GM23338 (cell line): ENCODE measurements at regions not wholly inside any gene's neighbourhood (a gene's known extent, or its start where the extent isn't known, plus 50 kb on each side); places are given as distances from the start of the nearest gene placed in this dataset.

ENCODE experiments used
- ATAC-seq: fragments of 200-7000 bp; cut with Tn5 transposase; 3 replicates; pipeline ENCODE4 v1.9.1; 2020
- DNase-seq: peaks from one replicate; pipeline ENCODE4 v3.0.0-alpha.2; 2015; ENCODE audit warnings: low spot score
- H2AFZ ChIP-seq: fragments of 200-600 bp; sonication (generic); 2 replicates; pipeline ENCODE4 v1.8.0; 2016; ENCODE audit warnings: antibody characterized with exemption, mild to moderate bottlenecking, moderate library complexity
- H3F3A ChIP-seq: fragments of 200-600 bp; sonication (generic); replicated peaks from 2 replicates; pipeline ENCODE4 v1.8.0; 2017; ENCODE audit warnings: antibody characterized with exemption, mixed run types, low read depth
- H3K27ac ChIP-seq: fragments of 200-600 bp; sonication (generic); 2 replicates; pipeline ENCODE4 v1.6.1; 2016; ENCODE audit warnings: low read depth
- H3K27me3 ChIP-seq: fragments of 200-600 bp; sonication (generic); 2 replicates; pipeline ENCODE4 v1.8.0; 2016; ENCODE audit warnings: mild to moderate bottlenecking, mixed run types, moderate library complexity; ENCODE audit not compliant: insufficient read depth
- H3K36me3 ChIP-seq: fragments of 200-600 bp; sonication (generic); 2 replicates; pipeline ENCODE4 v1.8.0; 2016; ENCODE audit warnings: mild to moderate bottlenecking; ENCODE audit not compliant: insufficient read depth
- H3K4me1 ChIP-seq: fragments of 200-600 bp; sonication (generic); 2 replicates; pipeline ENCODE4 v1.8.0; 2016; ENCODE audit warnings: mild to moderate bottlenecking, moderate library complexity; ENCODE audit not compliant: insufficient read depth
- H3K4me2 ChIP-seq: fragments of 200-600 bp; sonication (generic); 2 replicates; pipeline ENCODE4 v1.7.1; 2017; ENCODE audit warnings: mixed run types
- H3K4me3 ChIP-seq: fragments of 200-600 bp; sonication (generic); 2 replicates; pipeline ENCODE4 v1.6.1; 2016; ENCODE audit warnings: mixed run types
- H3K79me2 ChIP-seq: fragments of 200-600 bp; sonication (generic); replicated peaks from 2 replicates; pipeline ENCODE4 v1.8.0; 2017; ENCODE audit warnings: mild to moderate bottlenecking; ENCODE audit not compliant: insufficient read depth
- H3K9me2 ChIP-seq: fragments of 200-600 bp; sonication (generic); 2 replicates; pipeline ENCODE4 v1.8.0; 2017; ENCODE audit not compliant: insufficient read depth
- H4K20me1 ChIP-seq: fragments of 200-600 bp; sonication (generic); replicated peaks from 2 replicates; pipeline ENCODE4 v1.8.0; 2017; ENCODE audit warnings: mild to moderate bottlenecking; ENCODE audit not compliant: insufficient read depth
- H3K27ac Mint-ChIP-seq: 2 replicates; pipeline ENCODE4 v1.8.0; 2020; ENCODE audit warnings: inconsistent platforms, mild to moderate bottlenecking, moderate library complexity, mixed read lengths
- H3K27me3 Mint-ChIP-seq: 3 replicates; pipeline ENCODE4 v1.8.0; 2022; ENCODE audit warnings: low read depth, mild to moderate bottlenecking, moderate library complexity, mixed read lengths, inconsistent platforms; ENCODE audit not compliant: insufficient read depth, poor library complexity
- H3K36me3 Mint-ChIP-seq: 3 replicates; pipeline ENCODE4 v1.8.0; 2021; ENCODE audit warnings: low read depth, mild to moderate bottlenecking, inconsistent platforms, moderate library complexity, mixed read lengths
- H3K4me1 Mint-ChIP-seq: 3 replicates; pipeline ENCODE4 v1.8.0; 2020; ENCODE audit warnings: mild to moderate bottlenecking, inconsistent platforms, mixed read lengths
- H3K4me3 Mint-ChIP-seq: 3 replicates; pipeline ENCODE4 v1.8.0; 2021; ENCODE audit warnings: moderate library complexity, mild to moderate bottlenecking, inconsistent platforms, mixed read lengths
- H3K9me3 Mint-ChIP-seq: 3 replicates; pipeline ENCODE4 v1.8.0; 2020; ENCODE audit warnings: moderate library complexity, mild to moderate bottlenecking, inconsistent platforms, mixed read lengths
- ETS1 ChIP-seq: IDR thresholded peaks from 2 replicates; pipeline ENCODE4 v1.6.1; 2016; ENCODE audit warnings: antibody characterized with exemption
- EZH2 ChIP-seq: fragments of 200-600 bp; sonication (generic); IDR thresholded peaks from one replicate; pipeline ENCODE4 v1.8.0; 2017; ENCODE audit warnings: antibody characterized with exemption, mild to moderate bottlenecking, low read depth; ENCODE audit not compliant: unreplicated experiment
- EZH2phosphoT487 ChIP-seq: fragments of 200-600 bp; sonication (generic); IDR thresholded peaks from one replicate; pipeline ENCODE4 v1.8.1; 2018; ENCODE audit warnings: antibody characterized with exemption; ENCODE audit not compliant: unreplicated experiment
- NANOG ChIP-seq: IDR thresholded peaks from 2 replicates; pipeline ENCODE4 v1.6.1; 2016; ENCODE audit warnings: antibody characterized with exemption, borderline replicate concordance
- ZNF114 ChIP-seq: fragments of 250-450 bp; sonication (Bioruptor Pico); IDR thresholded peaks from 2 replicates; pipeline ENCODE4 v1.5.0; 2020; ENCODE audit warnings: mild to moderate bottlenecking, moderate library complexity
- ZNF462 ChIP-seq: fragments of 250-450 bp; sonication (Bioruptor Pico); IDR thresholded peaks from 2 replicates; pipeline ENCODE4 v1.5.0; 2020; ENCODE audit warnings: mild to moderate bottlenecking, moderate library complexity
- TF ChIP-seq, protein P1 (sequence below), 2 experiments: fragments of 200-600 bp in 1 of 2; sonication (generic) in 1 of 2; conservative IDR thresholded peaks; 2 replicates each; pipeline versions ENCODE4 v1.5.1 to v1.6.1; 2016 to 2017; ENCODE audit warnings: antibody characterized with exemption in 2 of 2, low read depth in 2 of 2, mild to moderate bottlenecking in 2 of 2, moderate library complexity in 1 of 2
- TF ChIP-seq, protein P2 (sequence below): IDR thresholded peaks from one replicate; pipeline ENCODE4 v1.6.1; 2018; ENCODE audit warnings: antibody characterized with exemption; ENCODE audit not compliant: unreplicated experiment

GRCh38 chr13:76556627-76557026, 329.6 kb downstream of the KCTD12 start:
- H3F3A ChIP-seq = no peaks in the 10 kb centered on the region
- Mint-ChIP-seq H3K36me3 (no peaks in the 10 kb centered on the region), H3K27me3 (no peaks in the 10 kb centered on the region)

GRCh38 chr13:76552807-76553206, 333.4 kb downstream of the KCTD12 start:
- Histone ChIP-seq H3K27ac (no peak overlapping the region), H3K79me2 (no peaks in the 10 kb centered on the region), H3K4me2 (no peak overlapping the region), H3K4me1 (no peaks in the 10 kb centered on the region), H3K27me3 (no peaks in the 10 kb centered on the region), H3K4me3 (no peak overlapping the region), H3K9me2 (no peaks in the 10 kb centered on the region), H2AFZ (peak overlapping the region; percentile 63; the same call in 1 of the 2 replicates), H3K36me3 (no peaks in the 10 kb centered on the region), H3F3A (no peaks in the 10 kb centered on the region), H4K20me1 (no peaks in the 10 kb centered on the region)
- Mint-ChIP-seq H3K27me3 (no peaks in the 10 kb centered on the region), H3K9me3 (no peaks in the 10 kb centered on the region), H3K36me3 (no peaks in the 10 kb centered on the region), H3K4me3 (no peak overlapping the region), H3K27ac (no peak overlapping the region), H3K4me1 (no peaks in the 10 kb centered on the region)
- DNase-seq (no peak), ATAC-seq (no peak)
- TF ChIP-seq EZH2 (no peak), EZH2phosphoT487 (no peak), ETS1 (no peak), ZNF114 (CRISPR knock-in tag) (no peak), ZNF462 (CRISPR knock-in tag) (no peak)
- TF ChIP-seq, protein P1, sequence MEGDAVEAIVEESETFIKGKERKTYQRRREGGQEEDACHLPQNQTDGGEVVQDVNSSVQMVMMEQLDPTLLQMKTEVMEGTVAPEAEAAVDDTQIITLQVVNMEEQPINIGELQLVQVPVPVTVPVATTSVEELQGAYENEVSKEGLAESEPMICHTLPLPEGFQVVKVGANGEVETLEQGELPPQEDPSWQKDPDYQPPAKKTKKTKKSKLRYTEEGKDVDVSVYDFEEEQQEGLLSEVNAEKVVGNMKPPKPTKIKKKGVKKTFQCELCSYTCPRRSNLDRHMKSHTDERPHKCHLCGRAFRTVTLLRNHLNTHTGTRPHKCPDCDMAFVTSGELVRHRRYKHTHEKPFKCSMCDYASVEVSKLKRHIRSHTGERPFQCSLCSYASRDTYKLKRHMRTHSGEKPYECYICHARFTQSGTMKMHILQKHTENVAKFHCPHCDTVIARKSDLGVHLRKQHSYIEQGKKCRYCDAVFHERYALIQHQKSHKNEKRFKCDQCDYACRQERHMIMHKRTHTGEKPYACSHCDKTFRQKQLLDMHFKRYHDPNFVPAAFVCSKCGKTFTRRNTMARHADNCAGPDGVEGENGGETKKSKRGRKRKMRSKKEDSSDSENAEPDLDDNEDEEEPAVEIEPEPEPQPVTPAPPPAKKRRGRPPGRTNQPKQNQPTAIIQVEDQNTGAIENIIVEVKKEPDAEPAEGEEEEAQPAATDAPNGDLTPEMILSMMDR (conservative IDR thresholded peaks at IDR 0.05; ENCODE audit: low read depth in 2 of 2) = no peak

More at GRCh38 chr13:76556627-76557026, 329.6 kb downstream of the KCTD12 start:
- Histone ChIP-seq H2AFZ (no peak overlapping the region), H3K36me3 (no peaks in the 10 kb centered on the region), H3K27me3 (no peaks in the 10 kb centered on the region), H3K27ac (no peak overlapping the region), H3K79me2 (no peaks in the 10 kb centered on the region), H3K4me1 (no peaks in the 10 kb centered on the region), H3K4me3 (no peak overlapping the region), H3K4me2 (no peak overlapping the region), H3K9me2 (no peaks in the 10 kb centered on the region), H4K20me1 (no peaks in the 10 kb centered on the region)
- ATAC-seq (no peak), DNase-seq (no peak)
- H3K4me3 Mint-ChIP-seq = no peak overlapping the region
- H3K9me3 Mint-ChIP-seq = no peaks in the 10 kb centered on the region
- no peak overlapping the region for H3K27ac Mint-ChIP-seq
- no peaks in the 10 kb centered on the region for H3K4me1 Mint-ChIP-seq
- TF ChIP-seq, protein P2, sequence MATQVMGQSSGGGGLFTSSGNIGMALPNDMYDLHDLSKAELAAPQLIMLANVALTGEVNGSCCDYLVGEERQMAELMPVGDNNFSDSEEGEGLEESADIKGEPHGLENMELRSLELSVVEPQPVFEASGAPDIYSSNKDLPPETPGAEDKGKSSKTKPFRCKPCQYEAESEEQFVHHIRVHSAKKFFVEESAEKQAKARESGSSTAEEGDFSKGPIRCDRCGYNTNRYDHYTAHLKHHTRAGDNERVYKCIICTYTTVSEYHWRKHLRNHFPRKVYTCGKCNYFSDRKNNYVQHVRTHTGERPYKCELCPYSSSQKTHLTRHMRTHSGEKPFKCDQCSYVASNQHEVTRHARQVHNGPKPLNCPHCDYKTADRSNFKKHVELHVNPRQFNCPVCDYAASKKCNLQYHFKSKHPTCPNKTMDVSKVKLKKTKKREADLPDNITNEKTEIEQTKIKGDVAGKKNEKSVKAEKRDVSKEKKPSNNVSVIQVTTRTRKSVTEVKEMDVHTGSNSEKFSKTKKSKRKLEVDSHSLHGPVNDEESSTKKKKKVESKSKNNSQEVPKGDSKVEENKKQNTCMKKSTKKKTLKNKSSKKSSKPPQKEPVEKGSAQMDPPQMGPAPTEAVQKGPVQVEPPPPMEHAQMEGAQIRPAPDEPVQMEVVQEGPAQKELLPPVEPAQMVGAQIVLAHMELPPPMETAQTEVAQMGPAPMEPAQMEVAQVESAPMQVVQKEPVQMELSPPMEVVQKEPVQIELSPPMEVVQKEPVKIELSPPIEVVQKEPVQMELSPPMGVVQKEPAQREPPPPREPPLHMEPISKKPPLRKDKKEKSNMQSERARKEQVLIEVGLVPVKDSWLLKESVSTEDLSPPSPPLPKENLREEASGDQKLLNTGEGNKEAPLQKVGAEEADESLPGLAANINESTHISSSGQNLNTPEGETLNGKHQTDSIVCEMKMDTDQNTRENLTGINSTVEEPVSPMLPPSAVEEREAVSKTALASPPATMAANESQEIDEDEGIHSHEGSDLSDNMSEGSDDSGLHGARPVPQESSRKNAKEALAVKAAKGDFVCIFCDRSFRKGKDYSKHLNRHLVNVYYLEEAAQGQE = no peak
- no peak for TF ChIP-seq NANOG
